GM19193 (cell line): ENCODE measurements at regions not wholly inside any gene's neighbourhood (a gene's known extent, or its start where the extent isn't known, plus 50 kb on each side); places are given as distances from the start of the nearest gene placed in this dataset.

Source experiments
- POLR2A ChIP-seq: IDR thresholded peaks from 4 replicates; pipeline ENCODE4 v1.6.1; 2011; ENCODE audit not compliant: insufficient read depth, insufficient read length; ENCODE audit errors: extremely low read depth

DNA sequence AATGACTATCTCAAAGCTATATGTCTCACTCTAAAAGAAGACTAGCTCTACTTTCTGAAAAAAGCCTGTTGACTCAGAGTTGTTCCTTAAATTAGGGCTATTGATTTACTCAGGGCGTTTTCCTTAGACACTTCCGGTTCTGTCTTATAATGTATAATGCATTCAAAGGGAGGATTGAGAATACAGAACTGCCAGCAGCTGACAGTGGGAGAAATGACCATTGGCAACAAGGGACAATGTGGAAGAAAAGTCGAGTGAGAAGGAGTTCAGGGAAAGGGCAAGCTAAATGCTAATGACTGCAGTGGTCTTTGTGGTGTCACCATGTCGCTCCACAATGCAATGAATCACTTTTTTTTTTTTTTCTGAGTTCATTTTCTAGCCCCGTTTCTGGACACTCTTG, 65.7 kb upstream of the ANKH start:
- TF ChIP-seq POLR2A: no peak

DNA sequence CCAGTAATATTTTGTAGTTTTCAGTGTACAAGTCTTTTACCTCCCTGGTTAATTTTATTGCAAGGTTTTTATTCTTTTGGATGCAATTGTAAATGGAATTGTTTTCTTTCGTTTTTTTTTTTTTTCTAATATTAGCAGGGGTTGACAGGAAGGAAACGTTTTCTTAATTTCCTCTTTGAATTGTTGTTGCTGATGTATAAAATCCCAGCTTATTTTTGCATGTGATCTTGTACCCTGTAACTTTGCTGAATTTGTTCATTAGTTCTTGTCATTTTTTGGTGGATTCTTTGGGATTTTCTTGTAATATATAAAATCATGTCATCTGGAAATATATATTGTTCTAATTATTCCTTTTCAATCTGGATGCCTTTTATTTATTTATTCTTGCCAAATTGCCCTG, 65.0 kb upstream of the ANKH start:
- no peak for TF ChIP-seq POLR2A

DNA sequence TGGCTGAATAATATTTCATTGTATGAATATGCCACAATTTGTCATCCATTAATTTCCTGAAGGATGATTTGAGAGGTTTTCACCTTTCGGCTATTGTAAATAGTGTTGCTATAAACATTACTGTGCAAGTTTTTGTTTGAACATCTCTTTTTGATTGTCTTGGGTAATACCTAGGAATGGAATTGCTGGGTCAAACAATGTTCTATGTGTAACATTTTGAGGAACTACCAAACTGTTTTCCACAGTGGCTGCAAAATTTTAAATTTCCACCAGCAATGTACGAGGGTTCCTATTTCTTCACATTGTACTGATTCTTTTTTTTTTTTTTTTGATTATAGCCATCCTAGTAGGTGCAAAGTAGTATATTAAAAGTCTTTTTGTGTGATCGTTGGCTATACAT, 63.8 kb upstream of the ANKH start:
- no peak for TF ChIP-seq POLR2A

DNA sequence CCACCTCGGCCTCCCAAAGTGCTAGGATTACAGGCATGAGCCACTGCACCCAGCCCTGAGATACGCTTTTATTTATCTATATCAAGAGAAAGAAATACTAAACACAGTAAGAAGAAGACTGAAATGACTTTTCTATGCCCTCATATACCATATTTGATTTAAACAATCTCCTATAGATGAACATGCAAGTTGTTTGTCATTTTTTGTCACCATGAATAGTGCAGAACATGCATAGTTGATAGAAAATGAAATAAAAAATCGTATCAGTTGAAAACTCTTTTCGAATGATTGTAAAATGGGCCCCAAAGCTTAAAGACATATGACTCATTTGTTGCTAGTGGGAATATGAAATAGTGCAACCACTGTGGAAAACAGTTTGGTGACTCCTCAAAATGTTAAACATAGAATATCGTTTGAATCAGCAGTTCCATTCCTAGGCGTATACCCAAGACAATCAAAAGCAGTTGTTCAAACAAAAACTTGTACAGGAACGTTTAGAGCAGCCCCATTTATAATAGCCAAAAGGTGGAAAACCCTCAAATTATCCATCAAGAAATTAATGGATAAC, 61.4 kb upstream of the ANKH start:
- TF ChIP-seq POLR2A: no peak

DNA sequence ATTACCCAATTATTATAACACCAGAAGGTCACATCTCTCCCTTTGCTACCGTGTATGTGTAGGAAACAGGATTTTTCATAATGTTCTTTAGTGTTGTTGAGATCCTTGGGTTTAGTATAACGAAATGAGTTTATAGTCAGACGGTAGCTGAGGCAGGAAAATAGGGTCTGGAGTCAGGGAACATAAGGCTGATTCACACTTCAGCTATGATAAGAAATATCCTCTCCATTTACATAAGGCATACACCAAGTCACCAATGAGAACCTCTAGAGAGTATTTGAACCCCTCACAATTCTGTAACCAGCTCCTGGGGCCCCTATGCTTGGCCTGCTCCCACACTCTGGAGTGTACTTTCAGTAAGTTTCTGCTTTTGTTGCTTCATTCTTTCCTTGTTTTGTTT, 58.9 kb upstream of the ANKH start:
- no peak for TF ChIP-seq POLR2A

DNA sequence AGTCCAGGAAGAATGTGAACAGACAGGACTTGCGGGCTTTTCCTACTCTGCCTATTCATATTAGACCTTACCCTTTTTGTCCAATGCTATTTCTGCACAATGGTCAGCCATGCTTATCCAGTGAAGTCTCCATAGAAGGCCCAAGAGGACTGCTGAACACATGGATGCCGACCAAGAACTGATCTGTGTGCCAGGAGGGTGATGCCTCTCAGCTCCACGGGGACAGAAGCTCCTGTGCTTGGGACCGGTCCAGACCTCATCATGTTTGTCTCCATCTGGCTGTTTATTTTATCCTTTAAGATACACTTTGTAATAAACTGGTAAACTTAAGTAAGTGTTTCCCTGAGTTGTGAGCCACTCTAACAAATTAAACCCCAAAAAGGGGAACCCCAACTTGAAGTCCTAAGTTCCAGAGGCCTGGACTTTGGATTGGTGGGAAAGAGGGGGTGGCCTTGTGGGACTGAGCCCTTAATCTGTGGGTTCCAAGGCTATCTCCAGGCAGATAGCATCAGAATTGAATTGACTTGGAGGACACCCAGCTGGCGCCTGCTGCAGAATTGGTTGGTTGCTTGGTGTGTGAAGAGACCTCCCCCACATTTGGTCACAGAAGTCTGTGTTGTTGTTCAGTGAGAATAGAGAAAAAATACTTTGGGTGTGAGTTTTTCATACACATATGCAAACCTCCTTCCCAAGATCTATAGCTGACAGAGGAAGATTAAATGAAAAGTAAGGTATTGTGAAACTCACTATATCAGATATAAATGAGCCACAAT, 57.9 kb upstream of the ANKH start:
- no peak for TF ChIP-seq POLR2A

DNA sequence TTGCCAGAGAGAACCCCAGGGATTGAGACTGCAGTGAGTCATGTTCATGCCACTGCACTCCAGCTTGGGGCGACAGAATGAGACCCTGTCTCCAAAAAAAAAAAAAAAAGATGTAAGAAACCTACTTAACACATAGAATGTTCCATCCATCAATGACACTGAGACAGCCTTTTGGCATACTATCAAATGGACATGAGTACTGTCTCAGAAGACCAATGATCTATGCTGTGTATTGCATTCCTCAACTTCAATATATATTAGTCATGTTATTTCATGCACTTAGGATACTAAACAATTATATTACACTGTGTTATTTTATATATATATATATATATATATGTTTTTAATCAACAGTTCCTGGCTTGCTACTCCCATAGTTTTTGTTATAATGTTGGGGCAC, 57.1 kb upstream of the ANKH start:
- no peak for TF ChIP-seq POLR2A

DNA sequence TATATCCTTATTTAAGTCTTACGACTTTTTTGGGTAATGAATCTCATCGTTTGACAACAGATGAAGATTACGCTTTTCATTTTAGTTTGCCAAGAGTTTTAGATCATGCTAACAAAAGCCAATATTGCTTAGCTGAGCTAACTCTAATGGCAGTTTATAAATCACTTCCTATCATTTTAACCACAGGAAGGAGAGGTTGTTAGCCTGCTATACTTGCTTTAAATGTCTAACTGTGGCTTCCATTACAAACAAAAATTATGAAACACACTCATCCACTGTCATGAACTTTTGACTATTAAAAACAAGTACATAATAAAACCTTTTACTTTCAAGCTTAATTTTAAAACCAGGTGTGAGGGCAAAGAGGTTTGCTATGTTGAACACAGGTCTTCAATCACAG, 53.7 kb upstream of the ANKH start:
- TF ChIP-seq POLR2A: no peak

DNA sequence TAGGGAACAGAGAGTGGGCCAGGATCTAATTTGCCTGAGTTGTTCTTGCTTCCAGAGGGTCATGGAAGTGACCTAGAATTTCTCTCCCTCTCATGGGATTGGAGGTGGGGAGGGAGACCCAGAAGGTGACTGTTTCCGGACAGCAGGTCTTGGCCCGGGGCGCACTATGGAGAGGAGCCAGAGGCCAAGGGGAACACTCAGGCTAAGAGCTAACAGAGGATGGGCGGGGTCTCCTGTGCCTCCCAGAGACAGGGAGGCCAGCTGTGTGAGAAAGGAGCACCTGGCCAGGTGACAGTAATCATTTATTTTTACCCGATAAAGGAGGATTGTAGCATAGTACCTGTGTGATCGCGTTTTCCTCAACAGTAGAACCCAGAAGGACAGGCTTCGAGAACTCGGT, 50.9 kb upstream of the ANKH start:
- no peak for TF ChIP-seq POLR2A
